Activated naive CD8-positive, alpha-beta T cell treated with anti-CD3 and anti-CD28 coated beads, Interleukin-2, amount 50 U/mL, for 24 hours (primary cell): ENCODE measurements at regions not wholly inside any gene's neighbourhood (a gene's known extent, or its start where the extent isn't known, plus 50 kb on each side); places are given as distances from the start of the nearest gene placed in this dataset.

Experiments
- ATAC-seq: fragments of 150-1000 bp; cut with Tn5 transposase; one replicate; pipeline ENCODE4 v1.10.0; 2021
- DNase-seq: peaks from one replicate; pipeline ENCODE4 v3.0.0; 2021
- H3K27ac Mint-ChIP-seq: one replicate; pipeline ENCODE4 v1.8.0; 2021; ENCODE audit warnings: mild to moderate bottlenecking, mixed read lengths
- H3K27me3 Mint-ChIP-seq: one replicate; pipeline ENCODE4 v1.8.0; 2021; ENCODE audit warnings: mixed read lengths
- H3K36me3 Mint-ChIP-seq: one replicate; pipeline ENCODE4 v1.8.0; 2021; ENCODE audit warnings: low read depth, mixed read lengths
- H3K4me1 Mint-ChIP-seq: one replicate; pipeline ENCODE4 v1.8.0; 2021; ENCODE audit warnings: mixed read lengths
- H3K4me3 Mint-ChIP-seq: one replicate; pipeline ENCODE4 v1.8.0; 2021; ENCODE audit warnings: mild to moderate bottlenecking, moderate library complexity, mixed read lengths
- H3K9me3 Mint-ChIP-seq: one replicate; pipeline ENCODE4 v1.8.0; 2021; ENCODE audit warnings: mixed read lengths

- Mint-ChIP-seq H3K27me3 (no peaks in the 10 kb centered on the region), H3K27ac (no peak overlapping the region), H3K4me3 (no peak overlapping the region), H3K9me3 (no peaks in the 10 kb centered on the region), H3K4me1 (no peaks in the 10 kb centered on the region), H3K36me3 (no peaks in the 10 kb centered on the region)
- no peak for DNase-seq
- no peak for ATAC-seq
These were observed 181.2 kb downstream of the GBA3 start for GRCh38 chr4:22873899-22874298.

DNA sequence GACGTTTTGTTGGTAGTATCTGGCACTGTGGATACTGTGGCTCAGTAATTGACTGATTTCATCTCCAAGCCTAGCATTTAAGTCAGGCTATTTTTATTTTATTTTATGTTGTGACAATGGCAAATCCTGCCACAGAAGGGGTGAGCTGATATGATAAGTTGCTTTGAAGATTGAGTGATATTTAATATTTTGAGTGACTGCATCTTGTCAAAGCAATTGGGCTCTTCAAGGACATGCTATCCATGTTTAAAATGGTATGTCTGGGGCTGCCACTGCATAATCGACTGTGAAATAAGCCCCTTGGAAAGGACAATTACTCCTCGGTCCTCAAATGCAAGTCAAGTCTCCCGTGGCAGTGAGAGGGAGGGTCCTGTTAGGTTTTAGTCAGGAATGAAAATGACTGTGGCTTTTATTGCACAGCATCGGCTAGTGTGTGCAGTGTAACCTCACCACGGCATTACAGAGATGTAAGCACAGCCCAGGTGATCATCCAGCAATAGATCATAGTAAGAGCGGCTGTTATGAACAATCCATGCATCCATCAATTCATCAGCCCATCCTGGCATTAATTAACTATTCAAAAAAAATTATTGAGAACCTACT is 178.2 kb downstream of the GBA3 start:
- DNase-seq (no peak), ATAC-seq (no peak)
- Mint-ChIP-seq H3K9me3 (no peaks in the 10 kb centered on the region), H3K27me3 (no peaks in the 10 kb centered on the region), H3K4me3 (no peak overlapping the region), H3K27ac (no peak overlapping the region), H3K4me1 (no peaks in the 10 kb centered on the region), H3K36me3 (no peaks in the 10 kb centered on the region)

DNA sequence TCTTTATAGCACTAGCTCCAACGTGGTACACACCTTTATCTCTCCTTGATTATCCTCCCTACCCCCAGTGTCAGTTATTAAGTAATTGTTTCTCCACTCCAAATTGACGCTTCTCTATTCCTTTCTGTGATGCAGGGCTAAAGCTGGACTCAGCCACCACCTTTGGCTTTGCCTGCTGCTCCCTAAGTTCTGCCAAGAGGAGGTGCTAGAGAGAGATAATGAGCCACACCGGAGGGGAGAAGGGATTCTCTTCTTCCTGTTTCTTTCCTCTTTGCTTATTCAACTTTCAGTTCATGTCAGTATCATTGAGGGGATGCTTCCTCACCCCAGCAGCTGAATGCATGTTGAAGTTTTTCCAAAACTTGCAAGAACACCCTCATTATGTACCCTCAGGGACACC is 176.5 kb downstream of the GBA3 start:
- Mint-ChIP-seq H3K4me1 (no peaks in the 10 kb centered on the region), H3K9me3 (no peaks in the 10 kb centered on the region), H3K36me3 (no peaks in the 10 kb centered on the region), H3K27me3 (no peaks in the 10 kb centered on the region), H3K27ac (no peak overlapping the region), H3K4me3 (no peak overlapping the region)
- DNase-seq, result no peak
- no peak for ATAC-seq
